SU-DHL-6 (cell line): ENCODE measurements at regions not wholly inside any gene's neighbourhood (a gene's known extent, or its start where the extent isn't known, plus 50 kb on each side); places are given as distances from the start of the nearest gene placed in this dataset.

ENCODE experiments used
- EZH2phosphoT487 ChIP-seq: fragments of 200-600 bp; sonication (generic), shearing (Covaris generic); conservative IDR thresholded peaks from 2 replicates; pipeline ENCODE4 v1.6.1; 2018; ENCODE audit warnings: mild to moderate bottlenecking, antibody characterized with exemption, low read length, moderate library complexity, mixed read lengths
- TF ChIP-seq, protein P1 (sequence below): fragments of 200-600 bp; sonication (generic); IDR thresholded peaks from one replicate; pipeline ENCODE4 v1.5.1; 2017; ENCODE audit warnings: antibody characterized with exemption, mild to moderate bottlenecking, low read length, moderate library complexity; ENCODE audit not compliant: insufficient read depth, poor library complexity, severe bottlenecking

GRCh38 chr7:53101026-53101425 is 65.6 kb downstream of the POM121L12 start:
- TF ChIP-seq, protein P1, sequence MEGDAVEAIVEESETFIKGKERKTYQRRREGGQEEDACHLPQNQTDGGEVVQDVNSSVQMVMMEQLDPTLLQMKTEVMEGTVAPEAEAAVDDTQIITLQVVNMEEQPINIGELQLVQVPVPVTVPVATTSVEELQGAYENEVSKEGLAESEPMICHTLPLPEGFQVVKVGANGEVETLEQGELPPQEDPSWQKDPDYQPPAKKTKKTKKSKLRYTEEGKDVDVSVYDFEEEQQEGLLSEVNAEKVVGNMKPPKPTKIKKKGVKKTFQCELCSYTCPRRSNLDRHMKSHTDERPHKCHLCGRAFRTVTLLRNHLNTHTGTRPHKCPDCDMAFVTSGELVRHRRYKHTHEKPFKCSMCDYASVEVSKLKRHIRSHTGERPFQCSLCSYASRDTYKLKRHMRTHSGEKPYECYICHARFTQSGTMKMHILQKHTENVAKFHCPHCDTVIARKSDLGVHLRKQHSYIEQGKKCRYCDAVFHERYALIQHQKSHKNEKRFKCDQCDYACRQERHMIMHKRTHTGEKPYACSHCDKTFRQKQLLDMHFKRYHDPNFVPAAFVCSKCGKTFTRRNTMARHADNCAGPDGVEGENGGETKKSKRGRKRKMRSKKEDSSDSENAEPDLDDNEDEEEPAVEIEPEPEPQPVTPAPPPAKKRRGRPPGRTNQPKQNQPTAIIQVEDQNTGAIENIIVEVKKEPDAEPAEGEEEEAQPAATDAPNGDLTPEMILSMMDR = no peak
- TF ChIP-seq EZH2phosphoT487 = no peak
